GM21381 (cell line): ENCODE measurements at regions not wholly inside any gene's neighbourhood (a gene's known extent, or its start where the extent isn't known, plus 50 kb on each side); places are given as distances from the start of the nearest gene placed in this dataset.
A peak's percentile ranks its signal among the peaks of the same experiment; 100 is the strongest.
"Not testable (repeated sequence)": the region's sequence is repeated elsewhere in the genome, so short reads cannot be mapped to it uniquely, and the experiment has no call there.

ENCODE experiments used
- ATAC-seq: cut with Tn5 transposase; IDR thresholded peaks from one replicate; pipeline ENCODE4 v1.9.1; 2021; ENCODE audit warnings: mild to moderate bottlenecking, moderate library complexity; ENCODE audit not compliant: unreplicated experiment

- ATAC-seq, result no peak
Measured at GRCh38 chr3:178967177-178967532, 104.5 kb downstream of the ZMAT3 start.

GRCh38 chr3:178966299-178967176 lies 105.1 kb downstream of the ZMAT3 start:
- ATAC-seq, result peak; percentile 32

GRCh38 chr3:178964551-178964950 lies 107.1 kb downstream of the ZMAT3 start:
- ATAC-seq, result no peak

DNA sequence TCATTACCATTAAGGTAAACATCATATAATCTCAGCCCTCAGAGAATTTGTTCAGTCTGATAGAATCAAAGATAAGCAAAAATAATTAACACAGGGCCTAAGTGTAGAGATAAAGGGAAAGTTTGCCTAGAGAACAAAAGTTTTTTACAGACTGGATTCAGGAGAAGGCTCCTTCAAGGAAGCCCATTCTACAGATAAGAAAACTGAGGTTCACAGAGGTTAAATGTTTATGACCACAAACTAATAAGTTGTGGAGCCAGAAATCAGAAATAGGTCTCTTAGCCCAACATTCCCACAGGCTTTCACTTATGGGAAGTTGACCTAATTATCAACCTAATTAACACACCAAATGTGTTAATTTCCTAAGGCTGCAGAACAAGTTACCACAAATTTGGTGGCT lies 110.7 kb downstream of the ZMAT3 start:
- no peak for ATAC-seq

DNA sequence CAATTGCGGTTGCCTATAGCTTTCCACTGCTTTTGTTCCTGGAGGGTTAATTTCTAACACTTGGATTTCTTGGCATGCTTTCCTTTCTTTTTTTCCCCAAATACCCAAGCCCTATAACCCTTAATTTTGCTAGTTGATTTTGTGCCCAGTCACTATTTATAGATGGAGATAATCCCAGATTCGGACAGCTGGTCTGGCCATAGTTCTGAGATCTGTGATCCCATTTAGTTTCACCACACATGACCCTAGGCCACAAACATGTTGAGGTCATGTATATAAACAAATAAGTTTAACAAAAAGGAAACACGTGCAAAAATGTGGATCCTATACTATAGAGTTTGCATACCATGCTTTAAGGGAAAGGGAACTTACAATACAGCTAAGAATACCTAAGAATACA lies 111.4 kb downstream of the ZMAT3 start:
- ATAC-seq, result no peak

DNA sequence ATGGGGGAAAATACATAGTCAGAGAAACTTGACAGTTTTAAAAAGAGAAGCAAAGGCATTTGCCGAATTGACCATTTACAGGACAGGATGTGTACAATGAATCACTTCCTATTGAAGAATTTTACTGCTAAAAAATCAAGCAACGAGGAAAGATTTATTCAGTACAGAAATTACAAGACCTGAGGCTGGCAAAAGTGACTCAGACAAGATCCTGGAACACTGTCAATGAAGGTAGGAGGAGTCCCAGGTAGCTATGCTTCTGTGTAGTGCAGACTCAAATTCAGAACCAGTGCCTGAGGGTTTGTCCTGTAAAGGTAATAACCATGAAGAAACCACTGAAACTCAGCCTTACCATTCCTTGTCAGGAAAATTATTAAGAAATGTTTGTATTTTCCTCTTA lies 120.9 kb downstream of the ZMAT3 start:
- no peak for ATAC-seq

GRCh38 chr3:178949896-178950295 lies 121.7 kb downstream of the ZMAT3 start:
- no peak for ATAC-seq

DNA sequence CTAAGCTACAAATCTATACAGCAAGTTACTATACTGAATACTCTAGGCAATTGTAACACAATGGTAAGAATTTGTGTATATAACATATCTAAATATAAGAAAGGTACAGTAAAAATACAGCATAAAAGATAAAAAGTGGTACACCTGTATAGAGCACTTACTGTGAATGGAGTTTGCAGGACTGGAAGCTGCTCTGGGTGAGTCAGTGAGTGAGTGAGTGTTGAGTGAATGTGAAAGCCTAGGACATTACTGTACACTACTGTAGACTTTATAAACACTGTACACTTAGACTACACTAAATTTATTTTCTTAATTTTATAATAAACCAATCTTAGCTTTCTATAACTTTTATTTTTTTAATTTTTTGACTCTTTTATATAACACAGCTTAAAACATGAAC lies 123.1 kb downstream of the ZMAT3 start:
- no peak for ATAC-seq

DNA sequence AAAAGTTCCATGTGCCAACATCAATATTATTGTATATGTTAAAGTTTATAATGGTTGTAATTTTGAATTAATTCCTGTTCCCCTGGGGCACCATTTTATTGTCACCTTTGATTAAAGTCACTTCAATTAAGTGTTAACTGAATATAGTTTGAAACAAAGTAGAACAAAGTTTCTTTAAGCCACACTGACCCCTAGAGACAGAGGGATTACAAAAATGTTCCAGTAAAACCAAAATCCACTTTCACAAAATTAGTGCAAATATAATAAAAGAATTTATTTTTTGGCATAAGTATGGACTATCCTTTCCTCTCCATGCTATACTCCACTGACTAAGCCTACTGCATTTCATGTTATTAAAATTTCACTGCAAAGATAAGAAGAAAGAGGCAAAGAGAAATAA lies 123.9 kb downstream of the ZMAT3 start:
- ATAC-seq, result no peak

GRCh38 chr3:178942261-178942660 lies 129.3 kb downstream of the ZMAT3 start:
- ATAC-seq, result not testable (repeated sequence)

DNA sequence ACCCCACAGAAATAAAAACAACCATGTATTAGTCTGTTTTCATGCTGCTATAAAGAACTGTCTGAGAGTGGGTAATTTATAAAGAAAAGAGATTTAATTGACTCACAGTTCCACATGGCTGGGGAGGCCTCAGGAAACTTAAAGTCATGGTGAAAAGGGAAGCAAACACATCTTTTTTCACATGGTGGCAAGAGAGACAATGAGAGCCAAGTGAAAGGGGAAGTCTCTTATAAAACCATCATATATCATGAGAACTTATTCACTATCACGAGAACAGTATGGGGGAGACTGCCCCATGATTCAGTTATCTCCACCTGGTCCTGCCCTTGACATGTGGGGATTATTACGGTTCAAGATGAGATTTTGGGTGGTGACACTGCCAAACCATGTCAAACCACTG lies 141.5 kb downstream of the ZMAT3 start:
- no peak for ATAC-seq

DNA sequence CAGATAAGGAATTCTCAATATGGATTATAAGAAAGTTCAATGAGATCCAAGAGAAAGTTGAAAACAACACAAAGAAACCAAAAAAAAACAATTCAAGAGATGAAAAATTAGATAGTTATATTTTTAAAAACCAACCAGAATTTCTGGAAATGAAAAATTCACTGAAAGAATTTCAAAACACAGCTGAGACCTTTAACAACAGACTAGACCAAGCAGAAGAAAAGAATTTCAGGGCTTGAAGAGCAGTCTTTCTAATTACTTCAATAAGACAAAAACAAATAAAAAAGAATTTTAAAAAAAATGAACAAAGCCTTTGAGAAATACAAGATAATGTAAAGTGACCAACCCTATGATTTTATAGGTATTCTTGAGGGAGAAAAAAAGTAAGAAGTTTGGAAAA lies 155.4 kb downstream of the ZMAT3 start:
- no peak for ATAC-seq

GRCh38 chr3:178915365-178915764 lies 156.2 kb downstream of the ZMAT3 start:
- ATAC-seq, result no peak

GRCh38 chr3:178907081-178907480 lies 164.5 kb downstream of the ZMAT3 start:
- no peak for ATAC-seq

DNA sequence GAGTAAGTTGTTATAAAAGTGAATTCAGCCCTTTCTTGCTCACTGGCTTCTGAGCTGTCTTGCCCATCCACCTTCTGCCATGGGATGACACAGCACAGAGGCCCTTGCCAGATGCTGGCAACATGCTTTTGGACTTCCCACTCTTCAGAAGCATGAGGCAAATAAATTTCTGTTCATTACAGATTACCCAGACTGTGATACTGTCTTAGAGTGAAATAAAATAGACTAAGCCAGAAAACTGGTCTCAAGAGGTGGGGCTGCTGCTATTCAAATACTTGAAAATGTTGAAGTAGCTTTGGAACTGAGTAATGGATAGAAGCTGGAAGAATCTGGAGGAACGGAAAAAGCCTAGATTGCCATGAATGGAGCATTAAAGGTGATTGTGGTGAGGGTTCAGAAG lies 170.4 kb downstream of the ZMAT3 start:
- no peak for ATAC-seq

GRCh38 chr3:178900029-178900646 lies 171.5 kb downstream of the ZMAT3 start:
- ATAC-seq, result no peak

- ATAC-seq, result no peak
Measured at GRCh38 chr3:178895178-178895789, 176.3 kb downstream of the ZMAT3 start.
